ENCODE measurements at regions not wholly inside any gene's neighbourhood (a gene's known extent, or its start where the extent isn't known, plus 50 kb on each side); places are given as distances from the start of the nearest gene placed in this dataset.

DNA sequence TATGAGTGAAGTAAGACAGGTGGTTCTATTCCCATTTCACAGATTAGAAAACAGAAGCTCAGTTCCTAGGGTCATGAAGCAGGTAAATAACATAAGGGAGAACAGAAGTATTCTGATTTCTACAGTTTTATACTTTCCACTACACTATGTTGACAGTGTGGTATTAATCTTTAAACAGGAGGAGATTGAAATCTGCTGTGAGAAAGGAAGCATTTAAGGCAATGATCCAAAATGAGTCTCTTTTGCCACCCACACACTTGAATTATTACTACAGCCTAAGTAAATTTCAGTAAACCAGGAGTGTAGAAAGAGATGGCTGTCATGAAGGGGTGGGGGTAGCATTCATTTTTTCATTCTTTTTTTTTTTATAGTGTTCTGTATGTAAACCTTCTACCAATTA is 893.0 kb downstream of the C4orf33 start:
- H3K27ac ChIP-seq (ENCODE audit: low read length in 2 of 2) = no peak overlapping the region
- H3K27me3 ChIP-seq (replicated peaks in 1 of 4; ENCODE audit: control extremely low read depth in 1 of 4, control insufficient read depth in 3 of 4, insufficient read depth in 4 of 4, low read length in 3 of 4) = no peaks in the 10 kb centered on the region
- no peak overlapping the region for H3K9ac ChIP-seq (ENCODE audit: low read length)
- H3K9me3 ChIP-seq (ENCODE audit: control extremely low read depth in 1 of 3, control insufficient read depth in 2 of 3, insufficient read depth in 1 of 3, low read length in 2 of 3) = no peaks in the 10 kb centered on the region
- no peaks in the 10 kb centered on the region for H3K36me3 ChIP-seq (replicated peaks in 1 of 2; ENCODE audit: control extremely low read depth in 1 of 2, control insufficient read depth in 1 of 2, extremely low read depth in 1 of 2, insufficient read depth in 2 of 2, low read length in 1 of 2)
- Mint-ChIP-seq H3K27ac (no peak overlapping the region), H3K9me3 (ENCODE audit: insufficient read depth) (peaks cover 2% of the 10 kb centered on the region), H3K27me3 (no peaks in the 10 kb centered on the region), H3K4me1 (no peaks in the 10 kb centered on the region), H3K4me3 (no peak overlapping the region)
- intact Hi-C loops (cut with micrococcal nuclease) = no loop called here
- ChIA-PET POLR2A (no interaction called here), CTCF (no interaction called here)
- H3K4me3 ChIP-seq (ENCODE audit: control extremely low read depth in 1 of 5, extremely low read depth in 1 of 5, insufficient read depth in 1 of 5, low read depth in 2 of 5, low read length in 4 of 5) = no peak overlapping the region
- no peak for TF ChIP-seq EZH2 (IDR thresholded peaks at IDR 0.05; ENCODE audit: borderline replicate concordance, insufficient read depth, low read depth, low read length, poor library complexity, severe bottlenecking)
- TF ChIP-seq CTCF (IDR thresholded peaks at IDR 0.05) = no peak
- H2AFZ ChIP-seq (ENCODE audit: insufficient read depth, low read depth, low read length, poor library complexity, severe bottlenecking) = no peak overlapping the region
- no peaks in the 10 kb centered on the region for H4K20me1 ChIP-seq (ENCODE audit: control insufficient read depth, insufficient read depth, low read length, poor library complexity, severe bottlenecking)
- no peak overlapping the region for H3K4me2 ChIP-seq (replicated peaks; ENCODE audit: low read depth, low read length, poor library complexity, severe bottlenecking)
- H3K4me1 ChIP-seq (ENCODE audit: control insufficient read depth in 2 of 2, insufficient read depth in 2 of 2, low read length in 2 of 2) = no peaks in the 10 kb centered on the region
- DNase-seq = no peak
- ATAC-seq (ENCODE audit: low read depth) = no peak
- no peaks in the 10 kb centered on the region for H3K79me2 ChIP-seq (ENCODE audit: control insufficient read depth, insufficient read depth, low read length)

DNA sequence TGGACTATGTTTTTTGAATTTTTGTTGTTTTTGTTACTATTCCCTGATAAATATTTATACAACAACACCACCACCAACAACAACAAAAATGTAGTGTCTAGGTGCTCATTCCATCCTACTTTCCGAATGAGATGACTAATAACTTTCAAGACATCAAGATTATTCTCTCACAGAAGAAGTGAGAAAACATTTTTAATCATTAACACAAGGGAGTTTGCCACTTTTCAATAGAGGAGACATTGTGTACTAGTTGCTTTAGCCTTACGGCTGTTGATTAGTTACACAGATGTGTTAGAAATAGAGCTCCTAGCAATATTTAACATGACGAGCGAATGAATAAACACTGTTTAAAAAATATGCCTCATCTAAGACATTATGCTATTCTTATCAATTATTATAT is 898.8 kb downstream of the C4orf33 start:
- ATAC-seq (ENCODE audit: low read depth) = no peak
- Mint-ChIP-seq H3K9me3 (ENCODE audit: insufficient read depth) (no peaks in the 10 kb centered on the region), H3K27me3 (no peaks in the 10 kb centered on the region), H3K4me3 (no peak overlapping the region), H3K4me1 (no peaks in the 10 kb centered on the region), H3K27ac (no peak overlapping the region)
- Histone ChIP-seq H3K4me3 (ENCODE audit: control extremely low read depth in 1 of 5, extremely low read depth in 1 of 5, insufficient read depth in 1 of 5, low read depth in 2 of 5, low read length in 4 of 5) (no peak overlapping the region), H3K36me3 (replicated peaks in 1 of 2; ENCODE audit: control extremely low read depth in 1 of 2, control insufficient read depth in 1 of 2, extremely low read depth in 1 of 2, insufficient read depth in 2 of 2, low read length in 1 of 2) (no peaks in the 10 kb centered on the region), H3K4me2 (replicated peaks; ENCODE audit: low read depth, low read length, poor library complexity, severe bottlenecking) (no peak overlapping the region), H3K79me2 (ENCODE audit: control insufficient read depth, insufficient read depth, low read length) (no peaks in the 10 kb centered on the region), H4K20me1 (ENCODE audit: control insufficient read depth, insufficient read depth, low read length, poor library complexity, severe bottlenecking) (no peaks in the 10 kb centered on the region), H3K27me3 (replicated peaks in 1 of 4; ENCODE audit: control extremely low read depth in 1 of 4, control insufficient read depth in 3 of 4, insufficient read depth in 4 of 4, low read length in 3 of 4) (no peaks in the 10 kb centered on the region), H2AFZ (ENCODE audit: insufficient read depth, low read depth, low read length, poor library complexity, severe bottlenecking) (no peak overlapping the region), H3K9me3 (ENCODE audit: control extremely low read depth in 1 of 3, control insufficient read depth in 2 of 3, insufficient read depth in 1 of 3, low read length in 2 of 3) (peaks cover 0 to 8% (median 0%) of the 10 kb centered on the region in 3 donors), H3K27ac (ENCODE audit: low read length in 2 of 2) (no peak overlapping the region), H3K4me1 (ENCODE audit: control insufficient read depth in 2 of 2, insufficient read depth in 2 of 2, low read length in 2 of 2) (no peaks in the 10 kb centered on the region), H3K9ac (ENCODE audit: low read length) (no peak overlapping the region)
- ChIA-PET POLR2A (no interaction called here), CTCF (no interaction called here)
- WGBS (ENCODE audit: insufficient coverage) = no CpG with 5 or more reads among the region's 4 CpGs
- DNase-seq = no peak
- intact Hi-C loops (cut with micrococcal nuclease) = no loop called here
- no peak for TF ChIP-seq CTCF (IDR thresholded peaks at IDR 0.05)
- no peak for TF ChIP-seq EZH2 (IDR thresholded peaks at IDR 0.05; ENCODE audit: borderline replicate concordance, insufficient read depth, low read depth, low read length, poor library complexity, severe bottlenecking)

Measured in B cell (primary cell).